Spleen (tissue), 7 donors: ENCODE measurements at regions not wholly inside any gene's neighbourhood (a gene's known extent, or its start where the extent isn't known, plus 50 kb on each side); places are given as distances from the start of the nearest gene placed in this dataset.

ENCODE experiments used
- POLR2A ChIP-seq, 3 donors: fragments of 450-650 bp; IDR thresholded peaks; one replicate each; pipeline ENCODE4 v1.5.1; 2017; ENCODE audit warnings: antibody characterized with exemption in 3 of 3, mild to moderate bottlenecking in 1 of 3
- POLR2AphosphoS5 ChIP-seq, 3 donors: sonication (generic); formaldehyde crosslinking; IDR thresholded peaks; one replicate each; pipeline ENCODE4 v1.5.1; 2017; ENCODE audit warnings: antibody characterized with exemption in 3 of 3
- TF ChIP-seq, protein P1 (sequence below), 11 experiments: fragments of 200-600 bp in 7 of 11; fragments of 450-650 bp in 4 of 11; sonication (generic) in 4 of 11; IDR thresholded peaks in 8 of 11; conservative IDR thresholded peaks in 3 of 11; 1 replicate in 7 of 11; 2 replicates in 4 of 11; pipeline versions ENCODE4 v1.4.0 to v1.8.0; 2016 to 2021; ENCODE audit warnings: antibody characterized with exemption in 11 of 11, inconsistent platforms in 4 of 11, mild to moderate bottlenecking in 1 of 11
- donor health status: DM: no; HTN: no; CAD: no; lungs with moderate emphysema.
- donor health status: DM: no; HTN: no; CAD: no.
- donor health status: DM: no; HTN: no; CAD: no.

DNA sequence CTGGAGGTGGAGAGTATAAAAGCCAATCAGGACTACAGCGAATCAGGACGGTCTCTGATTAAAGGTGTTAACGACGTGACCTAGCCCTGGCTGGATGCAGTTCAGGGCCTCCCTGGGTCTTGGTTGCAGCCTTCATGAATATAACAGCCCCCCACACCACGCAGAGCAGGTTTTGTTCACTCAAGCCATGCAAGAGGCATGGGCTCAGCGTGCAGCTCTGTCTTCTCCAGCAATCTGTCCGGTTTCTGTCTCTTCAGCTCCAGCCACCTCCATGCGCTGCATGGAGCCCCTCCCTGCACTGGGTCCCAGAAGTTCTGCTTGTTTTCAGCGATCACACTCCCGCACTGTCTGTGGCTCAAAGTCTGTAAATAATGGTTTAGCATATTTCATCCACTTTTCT lies 57.1 kb upstream of the CHRNA7 start:
- TF ChIP-seq, protein P1, sequence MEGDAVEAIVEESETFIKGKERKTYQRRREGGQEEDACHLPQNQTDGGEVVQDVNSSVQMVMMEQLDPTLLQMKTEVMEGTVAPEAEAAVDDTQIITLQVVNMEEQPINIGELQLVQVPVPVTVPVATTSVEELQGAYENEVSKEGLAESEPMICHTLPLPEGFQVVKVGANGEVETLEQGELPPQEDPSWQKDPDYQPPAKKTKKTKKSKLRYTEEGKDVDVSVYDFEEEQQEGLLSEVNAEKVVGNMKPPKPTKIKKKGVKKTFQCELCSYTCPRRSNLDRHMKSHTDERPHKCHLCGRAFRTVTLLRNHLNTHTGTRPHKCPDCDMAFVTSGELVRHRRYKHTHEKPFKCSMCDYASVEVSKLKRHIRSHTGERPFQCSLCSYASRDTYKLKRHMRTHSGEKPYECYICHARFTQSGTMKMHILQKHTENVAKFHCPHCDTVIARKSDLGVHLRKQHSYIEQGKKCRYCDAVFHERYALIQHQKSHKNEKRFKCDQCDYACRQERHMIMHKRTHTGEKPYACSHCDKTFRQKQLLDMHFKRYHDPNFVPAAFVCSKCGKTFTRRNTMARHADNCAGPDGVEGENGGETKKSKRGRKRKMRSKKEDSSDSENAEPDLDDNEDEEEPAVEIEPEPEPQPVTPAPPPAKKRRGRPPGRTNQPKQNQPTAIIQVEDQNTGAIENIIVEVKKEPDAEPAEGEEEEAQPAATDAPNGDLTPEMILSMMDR (IDR thresholded peaks at IDR 0.05 in 8 of 11, conservative IDR thresholded peaks at IDR 0.05 in 3 of 11) = no peak
- TF ChIP-seq POLR2A (IDR thresholded peaks at IDR 0.05) (no peak), POLR2AphosphoS5 (IDR thresholded peaks at IDR 0.05) (no peak)
